Thymus (tissue), 11 donors: ENCODE measurements at regions not wholly inside any gene's neighbourhood (a gene's known extent, or its start where the extent isn't known, plus 50 kb on each side); places are given as distances from the start of the nearest gene placed in this dataset.

Source experiments
- DNase-seq, 9 donors: peaks; one replicate each; pipeline ENCODE4 v3.0.0-alpha.2; 2013; ENCODE audit warnings: low spot score in 9 of 9, low read depth in 6 of 9, missing footprints in 1 of 9
- H3K27ac ChIP-seq, 2 donors: one replicate each; pipeline ENCODE4 v1.5.1; 2013; ENCODE audit warnings: control low read depth in 1 of 2, low read depth in 1 of 2, low read length in 1 of 2, mild to moderate bottlenecking in 1 of 2, moderate library complexity in 1 of 2
- H3K27me3 ChIP-seq, 2 donors: one replicate each; pipeline ENCODE4 v1.5.1; 2013; ENCODE audit warnings: low read length in 1 of 2; ENCODE audit not compliant: control insufficient read depth in 2 of 2, insufficient read depth in 1 of 2
- H3K36me3 ChIP-seq, 2 donors: one replicate each; pipeline ENCODE4 v1.5.1; 2013; ENCODE audit warnings: low read length in 1 of 2, mild to moderate bottlenecking in 1 of 2, moderate library complexity in 1 of 2; ENCODE audit not compliant: control insufficient read depth in 2 of 2, insufficient read depth in 2 of 2
- H3K4me1 ChIP-seq, 2 donors: one replicate each; pipeline ENCODE4 v1.5.1; 2013; ENCODE audit warnings: low read length in 2 of 2; ENCODE audit not compliant: control insufficient read depth in 2 of 2, insufficient read depth in 2 of 2
- H3K4me3 ChIP-seq, 2 donors: one replicate each; pipeline ENCODE4 v1.5.1; 2013; ENCODE audit warnings: low read length in 2 of 2, control low read depth in 1 of 2, mild to moderate bottlenecking in 1 of 2
- H3K9me3 ChIP-seq, 2 donors: one replicate each; pipeline ENCODE4 v1.5.1; 2013; ENCODE audit warnings: low read length in 1 of 2, mild to moderate bottlenecking in 1 of 2; ENCODE audit not compliant: control insufficient read depth in 2 of 2, insufficient read depth in 1 of 2
- WGBS: extraction: QIAGEN DNeasy Blood & Tissue Kit; methylation state at CpG from one replicate; pipeline ENCODE4 v1.1.7; 2013; 5-methylcytosine and 5-hydroxymethylcytosine counted together
- donor health status: healthy.

- WGBS, result 92% methylated on average over 4 of the region's 4 CpGs
- H3K4me3 ChIP-seq, result no peak overlapping the region
- no peaks in the 10 kb centered on the region for H3K27me3 ChIP-seq
- no peak overlapping the region for H3K27ac ChIP-seq
- no peaks in the 10 kb centered on the region for H3K4me1 ChIP-seq
- no peaks in the 10 kb centered on the region for H3K36me3 ChIP-seq
- H3K9me3 ChIP-seq, result no peaks in the 10 kb centered on the region
- DNase-seq, result no peak
Observed at GRCh38 chr3:148002705-148003205, 593.6 kb downstream of the ZIC1 start.

GRCh38 chr3:148004331-148004730 lies 595.2 kb downstream of the ZIC1 start:
- no peaks in the 10 kb centered on the region for H3K9me3 ChIP-seq
- H3K27me3 ChIP-seq, result no peaks in the 10 kb centered on the region
- DNase-seq, result no peak
- no peaks in the 10 kb centered on the region for H3K36me3 ChIP-seq
- H3K4me3 ChIP-seq, result no peak overlapping the region
- WGBS, result 78% methylated on average over 3 of the region's 3 CpGs
- no peak overlapping the region for H3K27ac ChIP-seq
- no peaks in the 10 kb centered on the region for H3K4me1 ChIP-seq

GRCh38 chr3:148005456-148005855 lies 596.3 kb downstream of the ZIC1 start:
- 89% methylated on average over 2 of the region's 2 CpGs for WGBS
- Histone ChIP-seq H3K36me3 (no peaks in the 10 kb centered on the region), H3K4me3 (no peak overlapping the region), H3K9me3 (no peaks in the 10 kb centered on the region), H3K4me1 (no peaks in the 10 kb centered on the region), H3K27ac (no peak overlapping the region), H3K27me3 (no peaks in the 10 kb centered on the region)
- no peak for DNase-seq

- Histone ChIP-seq H3K27ac (no peak overlapping the region), H3K27me3 (no peaks in the 10 kb centered on the region), H3K9me3 (no peaks in the 10 kb centered on the region), H3K4me1 (no peaks in the 10 kb centered on the region), H3K4me3 (no peak overlapping the region), H3K36me3 (no peaks in the 10 kb centered on the region)
- DNase-seq, result no peak
Observed at GRCh38 chr3:148006508-148006907, 597.3 kb downstream of the ZIC1 start.

GRCh38 chr3:148008591-148008990 lies 599.4 kb downstream of the ZIC1 start:
- Histone ChIP-seq H3K36me3 (no peaks in the 10 kb centered on the region), H3K4me3 (no peak overlapping the region)
- WGBS, result 89% methylated on average over 1 of the region's 1 CpG

GRCh38 chr3:148020861-148021260 lies 611.7 kb downstream of the ZIC1 start:
- WGBS, result 85% methylated on average over 1 of the region's 1 CpG

More at GRCh38 chr3:148008591-148008990, 599.4 kb downstream of the ZIC1 start:
- Histone ChIP-seq H3K27ac (no peak overlapping the region), H3K27me3 (no peaks in the 10 kb centered on the region), H3K9me3 (no peaks in the 10 kb centered on the region), H3K4me1 (no peaks in the 10 kb centered on the region)
- no peak for DNase-seq

GRCh38 chr3:148021381-148021780 lies 612.2 kb downstream of the ZIC1 start:
- H3K27me3 ChIP-seq, result no peaks in the 10 kb centered on the region
- no peak overlapping the region for H3K4me3 ChIP-seq
- no peaks in the 10 kb centered on the region for H3K9me3 ChIP-seq
- H3K4me1 ChIP-seq, result no peaks in the 10 kb centered on the region
- H3K36me3 ChIP-seq, result no peaks in the 10 kb centered on the region
- WGBS, result 90% methylated on average over 6 of the region's 6 CpGs
- no peak overlapping the region for H3K27ac ChIP-seq
- DNase-seq, result no peak

More at GRCh38 chr3:148020861-148021260, 611.7 kb downstream of the ZIC1 start:
- H3K9me3 ChIP-seq, result no peaks in the 10 kb centered on the region
- H3K4me3 ChIP-seq, result no peak overlapping the region
- no peak for DNase-seq
- no peak overlapping the region for H3K27ac ChIP-seq
- H3K4me1 ChIP-seq, result no peaks in the 10 kb centered on the region
- H3K36me3 ChIP-seq, result no peaks in the 10 kb centered on the region
- H3K27me3 ChIP-seq, result no peaks in the 10 kb centered on the region

GRCh38 chr3:148023994-148024393 lies 614.8 kb downstream of the ZIC1 start:
- no peaks in the 10 kb centered on the region for H3K4me1 ChIP-seq
- DNase-seq, result no peak
- H3K4me3 ChIP-seq, result no peak overlapping the region
- WGBS, result 90% methylated on average over 6 of the region's 6 CpGs
- H3K36me3 ChIP-seq, result no peaks in the 10 kb centered on the region
- H3K27ac ChIP-seq, result no peak overlapping the region
- no peaks in the 10 kb centered on the region for H3K27me3 ChIP-seq
- H3K9me3 ChIP-seq, result no peaks in the 10 kb centered on the region

GRCh38 chr3:148026009-148026588 lies 616.9 kb downstream of the ZIC1 start:
- Histone ChIP-seq H3K4me3 (no peak overlapping the region), H3K9me3 (no peaks in the 10 kb centered on the region), H3K4me1 (no peaks in the 10 kb centered on the region), H3K27me3 (no peaks in the 10 kb centered on the region), H3K27ac (no peak overlapping the region), H3K36me3 (no peaks in the 10 kb centered on the region)
- DNase-seq, result no peak
- 93% methylated on average over 6 of the region's 6 CpGs for WGBS
